RPMI7951 (cell line): ENCODE measurements at regions not wholly inside any gene's neighbourhood (a gene's known extent, or its start where the extent isn't known, plus 50 kb on each side); places are given as distances from the start of the nearest gene placed in this dataset.
"Not testable (repeated sequence)": the region's sequence is repeated elsewhere in the genome, so short reads cannot be mapped to it uniquely, and the experiment has no call there.

Source experiments
- DNase-seq: peaks from one replicate; pipeline ENCODE4 v3.0.0-alpha.2; 2012; ENCODE audit warnings: low read depth

- not testable (repeated sequence) for DNase-seq
Observed at GRCh38 chr7:6989968-6990367, 163.9 kb upstream of the CCZ1B start.

DNA sequence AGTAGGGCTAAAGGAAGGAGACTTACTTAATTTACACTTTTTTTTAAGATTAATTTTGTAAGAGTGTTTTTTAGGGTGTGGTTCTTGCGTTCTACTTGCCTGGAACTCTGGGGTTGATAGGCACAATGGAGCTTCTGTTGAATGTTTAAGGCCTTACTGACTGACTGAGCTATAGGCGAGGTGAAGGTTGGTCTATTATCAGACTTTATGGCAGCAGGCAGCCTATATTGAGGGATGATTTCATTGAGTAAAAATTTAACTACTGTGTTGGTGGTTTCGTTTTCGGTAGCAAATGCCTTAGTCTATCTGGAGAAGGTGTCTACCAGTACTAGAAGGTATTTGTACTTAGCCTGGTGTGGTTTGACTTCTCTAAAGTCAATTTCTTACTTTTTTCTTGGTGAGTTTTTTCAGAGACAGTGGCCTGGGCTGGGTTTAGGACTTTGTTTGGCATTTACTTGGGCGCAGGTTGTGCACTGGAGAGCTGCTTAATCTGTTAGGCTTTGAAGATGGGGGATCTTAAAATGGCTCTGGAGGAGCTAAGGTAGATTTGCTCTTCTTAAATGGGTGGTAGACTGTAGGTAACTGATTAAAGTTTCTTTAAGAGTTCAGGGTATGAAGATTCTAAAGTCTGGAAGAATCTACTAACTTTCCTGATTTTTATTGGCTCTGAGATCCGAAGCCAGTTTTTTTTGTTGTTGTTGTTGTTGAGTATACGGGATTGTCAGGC lies 164.5 kb upstream of the CCZ1B start:
- peak; percentile 26 for DNase-seq

- peak; percentile 30 for DNase-seq
Observed at GRCh38 chr7:6991169-6991611, 165.1 kb upstream of the CCZ1B start.

DNA sequence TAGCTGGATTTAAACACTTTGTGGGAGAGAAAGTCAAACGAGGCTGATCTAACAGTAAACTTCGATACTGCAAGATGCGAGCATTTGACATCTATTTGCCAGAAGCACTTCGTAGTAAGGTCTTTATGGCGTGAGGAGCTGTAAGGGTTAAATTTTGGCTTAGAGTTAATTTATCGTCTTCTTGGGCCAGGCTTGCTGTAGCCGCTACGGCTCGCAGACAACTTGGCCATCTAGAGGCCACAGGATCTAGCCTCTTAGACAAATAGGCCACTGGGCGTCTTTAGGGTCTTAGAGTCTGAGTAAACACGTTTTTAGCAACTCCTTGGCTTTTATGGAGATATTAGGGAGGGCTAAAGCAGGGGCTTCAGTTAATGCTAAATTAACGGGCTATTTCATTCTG lies 165.6 kb upstream of the CCZ1B start:
- DNase-seq = not testable (repeated sequence)

- DNase-seq = not testable (repeated sequence)
Observed at GRCh38 chr7:6992133-6992532, 166.1 kb upstream of the CCZ1B start.

- not testable (repeated sequence) for DNase-seq
Observed at GRCh38 chr7:6995026-6995425, 169.0 kb upstream of the CCZ1B start.

GRCh38 chr7:6995493-6996289 lies 169.6 kb upstream of the CCZ1B start:
- not testable (repeated sequence) for DNase-seq

- DNase-seq = not testable (repeated sequence)
Observed at GRCh38 chr7:6999067-6999666, 173.1 kb upstream of the CCZ1B start.

DNA sequence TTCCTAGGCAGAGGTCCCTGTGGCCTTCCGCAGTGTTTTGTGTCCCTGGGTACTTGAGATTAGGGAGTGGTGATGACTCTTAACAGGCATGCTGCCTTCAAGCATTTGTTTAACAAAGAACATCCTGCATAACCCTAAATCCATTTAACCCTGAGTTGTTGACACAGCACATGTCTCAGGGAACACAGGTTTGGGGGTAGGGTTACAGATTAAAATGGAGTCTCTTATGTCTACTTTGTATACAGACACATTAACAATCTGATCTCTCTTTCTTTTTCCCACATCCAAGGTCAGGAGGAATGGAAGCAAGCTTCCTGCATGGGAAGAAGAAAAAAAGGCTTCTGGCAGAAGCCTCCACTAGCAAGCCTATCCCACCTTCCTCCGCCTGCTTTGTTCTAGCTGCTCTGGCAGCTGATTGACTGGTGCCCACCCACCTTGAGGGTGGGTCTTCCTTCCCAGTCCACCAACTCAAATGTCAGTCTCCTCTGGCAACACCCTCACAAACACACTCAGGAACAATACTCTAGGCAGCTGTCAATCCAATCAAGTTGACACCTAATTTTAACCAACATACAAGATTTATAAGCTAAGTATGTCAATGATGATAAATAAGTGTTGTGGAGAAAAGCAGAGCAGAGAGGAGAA lies 176.5 kb upstream of the CCZ1B start:
- DNase-seq = no peak

GRCh38 chr7:7005303-7005702 lies 177.0 kb upstream of the C1GALT1 start:
- DNase-seq = no peak

- not testable (repeated sequence) for DNase-seq
Observed at GRCh38 chr7:7005949-7006348, 176.4 kb upstream of the C1GALT1 start.

DNA sequence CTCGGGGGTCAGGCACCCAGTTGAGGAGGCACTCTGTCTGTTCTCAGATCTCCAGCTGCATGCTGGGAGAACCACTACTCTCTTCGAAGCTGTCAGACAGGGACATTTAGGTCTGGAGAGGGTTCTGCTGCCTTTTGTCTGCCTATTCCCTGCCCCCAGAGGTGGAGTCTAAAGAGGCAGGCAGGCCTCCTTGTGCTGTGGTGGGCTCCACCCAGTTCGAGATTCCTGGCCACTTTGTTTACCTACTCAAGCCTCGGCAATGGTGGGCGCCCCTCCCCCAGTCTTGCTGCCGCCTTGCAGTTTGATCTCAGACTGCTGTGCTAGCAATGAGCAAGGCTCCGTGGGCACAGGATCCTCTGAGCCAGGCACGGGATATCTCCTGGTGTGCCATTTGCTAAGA lies 171.1 kb upstream of the C1GALT1 start:
- not testable (repeated sequence) for DNase-seq

DNA sequence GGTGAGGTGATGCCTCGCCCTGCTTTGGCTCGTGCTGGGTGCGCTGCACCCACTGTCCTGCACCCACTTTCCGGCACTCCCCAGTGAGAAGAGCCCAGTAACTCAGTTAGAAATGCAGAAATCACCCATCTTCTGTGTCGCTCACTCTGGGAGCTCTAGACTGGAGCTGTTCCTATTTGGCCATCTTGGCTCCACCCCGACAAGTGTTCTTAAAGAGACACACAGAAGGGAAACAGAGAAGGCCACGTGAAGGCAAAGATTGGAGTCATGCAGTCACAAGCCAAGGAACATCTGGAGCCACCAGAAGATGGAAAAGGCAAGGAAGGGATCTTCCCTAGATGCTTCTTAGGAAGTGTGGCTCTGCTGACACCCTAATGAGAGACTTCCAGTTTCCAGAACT lies 170.6 kb upstream of the C1GALT1 start:
- DNase-seq = not testable (repeated sequence)

DNA sequence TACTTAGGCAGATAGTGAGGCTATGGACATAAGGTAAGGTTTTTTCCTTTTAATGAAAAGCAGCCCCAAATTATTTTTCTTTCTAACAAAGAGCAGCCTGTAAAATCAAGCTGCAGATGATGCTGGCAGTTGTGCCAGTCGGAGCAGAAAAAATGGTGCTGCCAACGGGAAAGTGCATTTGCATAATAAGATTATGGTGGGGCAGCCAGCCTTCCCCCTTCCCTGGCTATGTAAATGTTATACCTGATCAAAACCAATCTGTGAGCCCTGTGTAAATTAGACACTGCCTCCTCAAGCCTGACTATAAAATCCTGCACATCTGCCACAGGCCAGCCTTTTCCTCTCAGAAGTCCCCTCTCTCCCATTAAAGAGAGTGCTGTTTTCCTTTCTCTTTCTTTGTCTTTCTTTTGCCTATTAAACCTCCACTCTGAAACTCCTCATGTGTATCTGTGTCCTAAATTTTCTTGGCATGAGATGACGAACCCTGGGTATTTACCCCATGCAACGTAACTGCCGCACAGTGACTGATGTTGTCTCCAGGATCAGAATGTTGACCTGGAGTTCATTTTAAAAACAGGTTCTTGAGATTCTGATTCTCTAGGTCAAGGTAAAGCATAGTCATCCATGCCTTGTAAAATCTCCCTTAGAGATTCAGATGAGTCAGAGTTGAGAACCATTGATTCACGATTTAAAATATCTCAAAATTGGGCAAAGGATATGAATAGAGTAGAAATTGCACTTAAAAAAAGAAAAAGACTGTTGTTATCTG lies 167.3 kb upstream of the C1GALT1 start:
- no peak for DNase-seq

DNA sequence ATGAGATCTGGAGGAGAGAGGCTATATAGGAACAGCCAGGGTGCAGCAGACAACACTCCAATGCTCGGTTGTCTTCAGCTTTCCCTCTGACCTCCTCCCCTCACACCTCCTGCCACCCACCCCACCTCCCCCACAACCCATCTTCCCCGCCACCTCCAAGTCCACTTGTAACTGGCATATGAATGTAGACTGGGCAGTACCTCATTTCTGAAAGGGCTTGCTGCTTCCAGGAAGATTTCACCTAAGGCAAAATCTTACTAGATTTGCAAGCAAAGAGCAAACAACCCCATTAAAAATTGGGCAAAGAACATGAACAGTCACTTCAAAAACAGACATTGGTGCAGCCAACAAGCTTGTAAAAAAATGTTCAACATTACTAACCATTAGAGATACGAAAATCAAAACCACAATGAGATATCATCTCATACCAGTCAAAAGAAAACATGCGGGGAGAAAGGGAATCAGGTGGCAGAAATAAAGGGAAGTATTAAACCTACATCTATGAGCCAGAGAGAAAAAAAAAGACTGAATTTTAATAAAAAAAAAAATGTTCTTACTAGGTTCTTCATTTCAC lies 164.6 kb upstream of the C1GALT1 start:
- DNase-seq = peak; percentile 2

GRCh38 chr7:7018290-7018689 lies 164.1 kb upstream of the C1GALT1 start:
- no peak for DNase-seq

DNA sequence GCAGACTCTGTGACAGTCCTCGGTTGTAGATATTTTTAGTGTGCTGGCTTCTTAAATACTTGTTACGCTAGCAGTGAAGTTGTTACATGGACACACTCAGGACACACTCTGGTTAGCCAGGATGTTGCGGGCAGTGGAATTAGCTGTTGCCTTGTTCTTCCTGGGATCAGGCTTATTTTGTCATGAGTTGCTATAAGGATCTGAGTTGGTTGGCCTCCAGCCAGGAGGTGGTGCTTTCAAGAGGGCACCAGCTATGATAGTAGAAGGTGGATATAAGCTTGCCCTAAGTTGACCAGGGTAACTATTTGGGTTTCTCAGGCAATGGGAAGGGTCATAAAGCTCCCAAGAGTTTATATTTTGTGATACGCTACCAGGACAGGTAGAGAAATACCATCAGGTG lies 150.1 kb upstream of the C1GALT1 start:
- no peak for DNase-seq

GRCh38 chr7:7035851-7036250 lies 146.5 kb upstream of the C1GALT1 start:
- no peak for DNase-seq

DNA sequence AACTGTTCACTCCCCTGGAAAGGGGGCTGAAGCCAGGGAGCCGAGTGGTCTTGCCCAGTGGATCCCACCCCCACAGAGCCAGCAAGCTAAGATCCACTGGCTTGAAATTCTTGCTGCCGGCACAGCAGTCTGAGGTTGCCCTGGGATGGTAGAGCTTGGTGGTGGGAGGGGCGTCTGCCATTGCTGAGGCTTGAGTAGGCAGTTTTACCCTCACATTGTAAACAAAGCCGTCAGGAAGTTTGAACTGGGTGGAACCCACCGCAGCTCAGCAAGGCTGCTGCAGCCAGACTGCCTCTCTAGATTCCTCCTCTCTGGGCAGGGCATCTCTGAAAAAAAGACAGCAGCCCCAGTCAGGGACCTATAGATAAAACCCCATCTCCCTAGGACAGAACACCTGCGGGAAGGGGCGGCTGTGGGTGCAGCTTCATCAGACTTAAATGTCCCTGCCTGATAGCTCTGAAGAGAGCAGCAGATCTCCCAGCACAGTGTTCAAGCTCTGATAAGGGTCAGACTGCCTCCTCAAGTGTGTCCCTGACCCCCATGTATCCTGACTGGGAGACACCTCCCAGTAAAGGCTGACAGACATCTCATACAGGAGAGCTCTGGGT lies 140.0 kb upstream of the C1GALT1 start:
- DNase-seq = not testable (repeated sequence)

DNA sequence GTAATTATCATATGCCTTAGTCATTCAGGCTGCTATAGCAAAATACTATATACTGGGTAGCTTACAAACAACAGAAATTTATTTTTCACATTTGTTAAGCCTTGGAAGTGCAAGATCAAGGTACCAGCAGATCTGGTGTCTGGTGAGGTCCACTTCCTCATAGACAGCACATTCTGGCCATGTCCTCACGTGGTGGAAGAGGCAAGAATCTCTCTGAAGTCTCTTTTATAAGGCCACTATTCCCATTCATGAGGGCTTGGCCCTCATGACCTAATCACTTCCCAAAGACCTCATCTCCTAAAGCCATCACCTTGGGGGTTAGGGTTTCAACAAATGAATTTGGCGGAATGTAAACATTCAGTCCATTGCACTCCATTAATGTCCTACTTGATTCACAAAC lies 137.5 kb upstream of the C1GALT1 start:
- DNase-seq = no peak

- no peak for DNase-seq
Observed at GRCh38 chr7:7048213-7048612, 134.1 kb upstream of the C1GALT1 start.
